ENCODE measurements at regions not wholly inside any gene's neighbourhood (a gene's known extent, or its start where the extent isn't known, plus 50 kb on each side); places are given as distances from the start of the nearest gene placed in this dataset.

DNA sequence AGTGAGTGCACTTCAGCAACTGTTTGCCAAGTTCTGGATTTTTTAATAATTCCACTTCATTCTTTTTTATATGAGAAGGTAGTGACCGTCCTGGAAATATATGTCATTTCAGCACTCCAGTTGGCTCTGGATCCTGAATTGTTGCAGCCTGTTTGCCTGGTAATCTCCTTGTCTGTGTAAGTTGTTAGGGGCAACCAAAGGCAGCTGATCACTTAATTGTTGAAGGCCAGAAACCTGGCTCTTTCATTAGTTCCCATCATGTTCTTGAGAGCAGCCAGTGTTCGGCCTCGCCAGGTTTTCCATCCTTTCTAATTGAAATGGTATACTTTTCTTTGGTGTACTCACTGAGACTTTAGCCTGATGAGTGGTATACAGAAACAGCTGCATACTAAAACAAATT is 168.6 kb downstream of the SOX2 start:
- no peak for ATAC-seq
- in situ Hi-C loops (cut with HindIII; ENCODE audit: low pct_unique_long_range_greater_than_20kb, low sequenced_read_pairs), result no loop called here
- H3K4me1 ChIP-seq (ENCODE audit: control insufficient read depth, insufficient read depth, low read length), result no peaks in the 10 kb centered on the region
- H3K27me3 ChIP-seq (ENCODE audit: control insufficient read depth, insufficient read depth, low read length), result no peaks in the 10 kb centered on the region
- ChIA-PET CTCF (no interaction called here), POLR2A (no interaction called here)
- intact Hi-C loops (cut with micrococcal nuclease; ENCODE audit: unreplicated experiment), result no loop called here
- TF ChIP-seq SIN3A (IDR thresholded peaks at IDR 0.05; ENCODE audit: borderline replicate concordance, insufficient read depth, low read depth, low read length) (no peak), CTCF (IDR thresholded peaks at IDR 0.05) (no peak), TCF7L2 (IDR thresholded peaks at IDR 0.05; ENCODE audit: low read depth, low read length) (no peak), POLR2AphosphoS5 (IDR thresholded peaks at IDR 0.05; ENCODE audit: low read depth, low read length) (no peak)
- TF ChIP-seq, protein P1, sequence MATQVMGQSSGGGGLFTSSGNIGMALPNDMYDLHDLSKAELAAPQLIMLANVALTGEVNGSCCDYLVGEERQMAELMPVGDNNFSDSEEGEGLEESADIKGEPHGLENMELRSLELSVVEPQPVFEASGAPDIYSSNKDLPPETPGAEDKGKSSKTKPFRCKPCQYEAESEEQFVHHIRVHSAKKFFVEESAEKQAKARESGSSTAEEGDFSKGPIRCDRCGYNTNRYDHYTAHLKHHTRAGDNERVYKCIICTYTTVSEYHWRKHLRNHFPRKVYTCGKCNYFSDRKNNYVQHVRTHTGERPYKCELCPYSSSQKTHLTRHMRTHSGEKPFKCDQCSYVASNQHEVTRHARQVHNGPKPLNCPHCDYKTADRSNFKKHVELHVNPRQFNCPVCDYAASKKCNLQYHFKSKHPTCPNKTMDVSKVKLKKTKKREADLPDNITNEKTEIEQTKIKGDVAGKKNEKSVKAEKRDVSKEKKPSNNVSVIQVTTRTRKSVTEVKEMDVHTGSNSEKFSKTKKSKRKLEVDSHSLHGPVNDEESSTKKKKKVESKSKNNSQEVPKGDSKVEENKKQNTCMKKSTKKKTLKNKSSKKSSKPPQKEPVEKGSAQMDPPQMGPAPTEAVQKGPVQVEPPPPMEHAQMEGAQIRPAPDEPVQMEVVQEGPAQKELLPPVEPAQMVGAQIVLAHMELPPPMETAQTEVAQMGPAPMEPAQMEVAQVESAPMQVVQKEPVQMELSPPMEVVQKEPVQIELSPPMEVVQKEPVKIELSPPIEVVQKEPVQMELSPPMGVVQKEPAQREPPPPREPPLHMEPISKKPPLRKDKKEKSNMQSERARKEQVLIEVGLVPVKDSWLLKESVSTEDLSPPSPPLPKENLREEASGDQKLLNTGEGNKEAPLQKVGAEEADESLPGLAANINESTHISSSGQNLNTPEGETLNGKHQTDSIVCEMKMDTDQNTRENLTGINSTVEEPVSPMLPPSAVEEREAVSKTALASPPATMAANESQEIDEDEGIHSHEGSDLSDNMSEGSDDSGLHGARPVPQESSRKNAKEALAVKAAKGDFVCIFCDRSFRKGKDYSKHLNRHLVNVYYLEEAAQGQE (IDR thresholded peaks at IDR 0.05; ENCODE audit: insufficient read depth in 1 of 2, low read depth in 2 of 2, low read length in 1 of 2), result no peak
- H3K27ac ChIP-seq (ENCODE audit: low read length), result no peak overlapping the region
- no peaks in the 10 kb centered on the region for H3K9me3 ChIP-seq (ENCODE audit: control insufficient read depth, insufficient read depth, low read depth, low read length)
- no peaks in the 10 kb centered on the region for H3K36me3 ChIP-seq (ENCODE audit: control insufficient read depth, insufficient read depth, low read length)
- no peak overlapping the region for H3K4me3 ChIP-seq (ENCODE audit: low read depth in 2 of 2, low read length in 2 of 2)
- DNase-seq (ENCODE audit: low read depth, low spot score), result no peak
- no TSS peak for BruUV-seq (replicated peaks)

DNA sequence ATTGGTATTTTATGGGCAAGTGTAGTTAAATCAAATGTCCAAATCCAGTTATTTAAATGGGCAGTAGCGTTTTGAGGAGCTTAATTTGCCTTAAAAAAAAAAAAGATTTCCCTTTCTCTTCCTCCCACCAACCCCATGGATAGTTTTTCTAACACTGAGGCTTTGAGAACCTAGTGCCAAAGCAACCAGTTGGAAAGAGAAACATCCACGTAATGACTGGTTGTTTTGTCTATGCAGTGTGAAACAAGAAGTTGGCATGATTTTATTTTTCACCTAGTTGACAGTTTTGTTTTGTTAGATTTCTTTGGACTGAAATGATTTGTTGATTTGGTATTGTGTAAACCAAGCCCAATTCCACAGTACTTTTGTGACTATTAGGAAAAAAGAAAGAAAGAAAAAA is 170.0 kb downstream of the SOX2 start:
- BruUV-seq (replicated peaks), result no TSS peak
- DNase-seq (ENCODE audit: low read depth, low spot score) (no peak), ATAC-seq (no peak)
- Histone ChIP-seq H3K9me3 (ENCODE audit: control insufficient read depth, insufficient read depth, low read depth, low read length) (no peaks in the 10 kb centered on the region), H3K27me3 (ENCODE audit: control insufficient read depth, insufficient read depth, low read length) (no peaks in the 10 kb centered on the region), H3K36me3 (ENCODE audit: control insufficient read depth, insufficient read depth, low read length) (no peaks in the 10 kb centered on the region), H3K4me3 (ENCODE audit: low read depth in 2 of 2, low read length in 2 of 2) (no peak overlapping the region), H3K27ac (ENCODE audit: low read length) (no peak overlapping the region), H3K4me1 (ENCODE audit: control insufficient read depth, insufficient read depth, low read length) (no peaks in the 10 kb centered on the region)
- in situ Hi-C loops (cut with HindIII; ENCODE audit: low pct_unique_long_range_greater_than_20kb, low sequenced_read_pairs) (no loop called here), intact Hi-C loops (cut with micrococcal nuclease; ENCODE audit: unreplicated experiment) (no loop called here)
- CTCF ChIA-PET, result interaction anchor here (0.7 kb wide), 1 partner anchor 798 kb away, joined by 3 read pairs; no protein-coding TSS in a partner anchor
- POLR2A ChIA-PET, result no interaction called here
- TF ChIP-seq TCF7L2 (IDR thresholded peaks at IDR 0.05; ENCODE audit: low read depth, low read length) (no peak), POLR2AphosphoS5 (IDR thresholded peaks at IDR 0.05; ENCODE audit: low read depth, low read length) (no peak)

- Histone ChIP-seq H3K4me1 (ENCODE audit: control insufficient read depth, insufficient read depth, low read length) (no peaks in the 10 kb centered on the region), H3K27me3 (ENCODE audit: control insufficient read depth, insufficient read depth, low read length) (no peaks in the 10 kb centered on the region), H3K36me3 (ENCODE audit: control insufficient read depth, insufficient read depth, low read length) (no peaks in the 10 kb centered on the region), H3K27ac (ENCODE audit: low read length) (no peak overlapping the region), H3K4me3 (ENCODE audit: low read depth in 2 of 2, low read length in 2 of 2) (no peak overlapping the region), H3K9me3 (ENCODE audit: control insufficient read depth, insufficient read depth, low read depth, low read length) (0 out of 2 replicates have a peak, but pooled peaks cover 3% of the 10 kb centered on the region)
- BruUV-seq (replicated peaks), result no TSS peak
- ATAC-seq, result no peak
- ChIA-PET POLR2A (no interaction called here), CTCF (no interaction called here)
- in situ Hi-C loops (cut with HindIII; ENCODE audit: low pct_unique_long_range_greater_than_20kb, low sequenced_read_pairs) (no loop called here), intact Hi-C loops (cut with micrococcal nuclease; ENCODE audit: unreplicated experiment) (no loop called here)
- DNase-seq (ENCODE audit: low read depth, low spot score), result no peak
- no peak for TF ChIP-seq POLR2AphosphoS5 (IDR thresholded peaks at IDR 0.05; ENCODE audit: low read depth, low read length)
- TF ChIP-seq SIN3A (IDR thresholded peaks at IDR 0.05; ENCODE audit: borderline replicate concordance, insufficient read depth, low read depth, low read length), result no peak
- TF ChIP-seq CTCF (IDR thresholded peaks at IDR 0.05), result no peak
- TF ChIP-seq, protein P1 (IDR thresholded peaks at IDR 0.05; ENCODE audit: insufficient read depth in 1 of 2, low read depth in 2 of 2, low read length in 1 of 2), result no peak
- no peak for TF ChIP-seq TCF7L2 (IDR thresholded peaks at IDR 0.05; ENCODE audit: low read depth, low read length)
Observed at GRCh38 chr3:181885868-181886630, 174.3 kb downstream of the SOX2 start.

Data from Panc1 (cell line).